KMS-11 (cell line): ENCODE measurements at regions not wholly inside any gene's neighbourhood (a gene's known extent, or its start where the extent isn't known, plus 50 kb on each side); places are given as distances from the start of the nearest gene placed in this dataset.
"Not testable (repeated sequence)": the region's sequence is repeated elsewhere in the genome, so short reads cannot be mapped to it uniquely, and the experiment has no call there.

Source experiments
- H2AFZ ChIP-seq: fragments of 200-600 bp; sonication (generic); 2 replicates; pipeline ENCODE4 v1.6.1; 2016; ENCODE audit warnings: antibody characterized with exemption, mixed run types, low read depth
- H3K27ac ChIP-seq: fragments of 200-600 bp; sonication (generic); 2 replicates; pipeline ENCODE4 v1.6.1; 2016; ENCODE audit warnings: mild to moderate bottlenecking, mixed run types
- H3K27me3 ChIP-seq: fragments of 200-600 bp; sonication (generic); 2 replicates; pipeline ENCODE4 v1.6.1; 2017; ENCODE audit warnings: mild to moderate bottlenecking, low read depth, mixed run types, moderate library complexity; ENCODE audit not compliant: insufficient read depth
- H3K36me3 ChIP-seq: fragments of 200-600 bp; sonication (generic); 2 replicates; pipeline ENCODE4 v1.6.1; 2017; ENCODE audit warnings: mild to moderate bottlenecking, mixed run types; ENCODE audit not compliant: insufficient read depth
- H3K4me1 ChIP-seq: fragments of 200-600 bp; sonication (generic); 2 replicates; pipeline ENCODE4 v1.6.1; 2016; ENCODE audit warnings: mild to moderate bottlenecking, low read depth, mixed run types; ENCODE audit not compliant: poor library complexity, severe bottlenecking
- H3K4me2 ChIP-seq: fragments of 200-600 bp; sonication (generic); 2 replicates; pipeline ENCODE4 v1.7.0; 2016; ENCODE audit warnings: mild to moderate bottlenecking, mixed run types
- H3K4me3 ChIP-seq: fragments of 200-600 bp; sonication (generic); IDR thresholded peaks from 2 replicates; pipeline ENCODE4 v1.6.1; 2017; ENCODE audit warnings: low read depth, low read length, mixed read lengths; ENCODE audit not compliant: insufficient read depth
- H3K79me2 ChIP-seq: fragments of 200-600 bp; sonication (generic); 2 replicates; pipeline ENCODE4 v1.6.1; 2016; ENCODE audit warnings: low read depth, mixed run types; ENCODE audit not compliant: insufficient read depth
- H3K9ac ChIP-seq: fragments of 200-600 bp; sonication (generic); 2 replicates; pipeline ENCODE4 v1.6.1; 2016; ENCODE audit warnings: mild to moderate bottlenecking, mixed run types
- H4K20me1 ChIP-seq: fragments of 200-600 bp; sonication (generic); 2 replicates; pipeline ENCODE4 v1.6.1; 2016; ENCODE audit warnings: mild to moderate bottlenecking, mixed run types; ENCODE audit not compliant: insufficient read depth
- CTCF ChIP-seq: fragments of 200-600 bp; sonication (generic); conservative IDR thresholded peaks from 2 replicates; pipeline ENCODE4 v1.6.1; 2017; ENCODE audit warnings: low read depth, mild to moderate bottlenecking, antibody characterized with exemption, low read length, moderate library complexity, mixed read lengths

- H3K4me3 ChIP-seq: no peak overlapping the region
- H3K27ac ChIP-seq: no peak overlapping the region
- peaks cover 37% of the 10 kb centered on the region for H3K4me1 ChIP-seq
- no peaks in the 10 kb centered on the region for H3K36me3 ChIP-seq
- no peak overlapping the region for H3K9ac ChIP-seq
- H2AFZ ChIP-seq: no peak overlapping the region
- no peaks in the 10 kb centered on the region for H4K20me1 ChIP-seq
- no peak for TF ChIP-seq CTCF
- no peak overlapping the region for H3K4me2 ChIP-seq
- no peaks in the 10 kb centered on the region for H3K27me3 ChIP-seq
- peaks cover 4% of the 10 kb centered on the region; the same call in 1 of the 2 replicates for H3K79me2 ChIP-seq
These were observed 65.9 kb upstream of the SLC1A4 start for GRCh38 chr2:64923385-64923710.

- no peaks in the 10 kb centered on the region for H3K27me3 ChIP-seq
- H3K79me2 ChIP-seq: no peaks in the 10 kb centered on the region
- no peak overlapping the region for H2AFZ ChIP-seq
- no peak overlapping the region for H3K4me2 ChIP-seq
- H3K36me3 ChIP-seq: no peaks in the 10 kb centered on the region
- H3K4me1 ChIP-seq: peaks cover 27% of the 10 kb centered on the region
- TF ChIP-seq CTCF: no peak
- H4K20me1 ChIP-seq: no peaks in the 10 kb centered on the region
- no peak overlapping the region for H3K27ac ChIP-seq
- no peak overlapping the region for H3K9ac ChIP-seq
- no peak overlapping the region for H3K4me3 ChIP-seq
These were observed 64.8 kb upstream of the SLC1A4 start for GRCh38 chr2:64924170-64924934.

- not testable (repeated sequence) for H2AFZ ChIP-seq, H3K27me3 ChIP-seq, H3K4me3 ChIP-seq, H3K79me2 ChIP-seq, H4K20me1 ChIP-seq, H3K36me3 ChIP-seq, H3K9ac ChIP-seq, H3K4me2 ChIP-seq, H3K27ac ChIP-seq
- H3K4me1 ChIP-seq: peaks cover 25% of the 10 kb centered on the region
These were observed 63.1 kb upstream of the SLC1A4 start for GRCh38 chr2:64925930-64926722.

GRCh38 chr2:64928813-64929212, 60.4 kb upstream of the SLC1A4 start:
- no peak overlapping the region for H3K4me2 ChIP-seq
- H3K4me3 ChIP-seq: no peak overlapping the region
- H3K4me1 ChIP-seq: peaks cover 42% of the 10 kb centered on the region
- H3K79me2 ChIP-seq: no peaks in the 10 kb centered on the region
- H2AFZ ChIP-seq: no peak overlapping the region
- H3K9ac ChIP-seq: no peak overlapping the region
- no peak for TF ChIP-seq CTCF
- no peaks in the 10 kb centered on the region for H3K27me3 ChIP-seq
- H4K20me1 ChIP-seq: no peaks in the 10 kb centered on the region
- no peak overlapping the region for H3K27ac ChIP-seq
- no peaks in the 10 kb centered on the region for H3K36me3 ChIP-seq

- H3K9ac ChIP-seq: no peak overlapping the region
- H3K36me3 ChIP-seq: no peaks in the 10 kb centered on the region
- no peak overlapping the region for H2AFZ ChIP-seq
- no peaks in the 10 kb centered on the region for H4K20me1 ChIP-seq
- no peak overlapping the region for H3K4me2 ChIP-seq
- H3K27me3 ChIP-seq: no peaks in the 10 kb centered on the region
- H3K79me2 ChIP-seq: no peaks in the 10 kb centered on the region
- TF ChIP-seq CTCF: no peak
- no peak overlapping the region for H3K4me3 ChIP-seq
- peaks cover 46% of the 10 kb centered on the region for H3K4me1 ChIP-seq
- H3K27ac ChIP-seq: no peak overlapping the region
These were observed 59.9 kb upstream of the SLC1A4 start for GRCh38 chr2:64929333-64929732.
